HG02623 (cell line): ENCODE measurements at regions not wholly inside any gene's neighbourhood (a gene's known extent, or its start where the extent isn't known, plus 50 kb on each side); places are given as distances from the start of the nearest gene placed in this dataset.
A peak's percentile ranks its signal among the peaks of the same experiment; 100 is the strongest.
"Not testable (repeated sequence)": the region's sequence is repeated elsewhere in the genome, so short reads cannot be mapped to it uniquely, and the experiment has no call there.

Experiments
- ATAC-seq: cut with Tn5 transposase; IDR thresholded peaks from one replicate; pipeline ENCODE4 v1.9.1; 2021; ENCODE audit warnings: moderate library complexity; ENCODE audit not compliant: unreplicated experiment

- no peak for ATAC-seq
Observed at GRCh38 chr14:53619691-53620231, 336.9 kb downstream of the BMP4 start.

- not testable (repeated sequence) for ATAC-seq
Observed at GRCh38 chr14:53616536-53616935, 340.1 kb downstream of the BMP4 start.

GRCh38 chr14:53615252-53615651 lies 341.4 kb downstream of the BMP4 start:
- no peak for ATAC-seq

- ATAC-seq: peak; percentile 96
Observed at GRCh38 chr14:53613404-53614253, 343.0 kb downstream of the BMP4 start.

GRCh38 chr14:53610947-53611346 lies 345.7 kb downstream of the BMP4 start:
- ATAC-seq: no peak

- ATAC-seq: no peak
Observed at GRCh38 chr14:53609009-53609408, 347.6 kb downstream of the BMP4 start.

- ATAC-seq: peak; percentile 41
Observed at GRCh38 chr14:53608369-53608768, 348.3 kb downstream of the BMP4 start.

- ATAC-seq: no peak
Observed at GRCh38 chr14:53606203-53606602, 350.4 kb downstream of the BMP4 start.

GRCh38 chr14:53605562-53605961 lies 351.1 kb downstream of the BMP4 start:
- no peak for ATAC-seq

- ATAC-seq: no peak
Observed at GRCh38 chr14:53603994-53604393, 352.6 kb downstream of the BMP4 start.

- ATAC-seq: no peak
Observed at GRCh38 chr14:53601409-53601808, 355.2 kb downstream of the BMP4 start.

- no peak for ATAC-seq
Observed at GRCh38 chr14:53599221-53599945, 357.2 kb downstream of the BMP4 start.

- ATAC-seq: no peak
Observed at GRCh38 chr14:53596853-53597525, 359.6 kb downstream of the BMP4 start.

- ATAC-seq: no peak
Observed at GRCh38 chr14:53591816-53592215, 364.8 kb downstream of the BMP4 start.

- no peak for ATAC-seq
Observed at GRCh38 chr14:53581504-53581903, 375.1 kb downstream of the BMP4 start.

GRCh38 chr14:53571641-53572328 lies 384.8 kb downstream of the BMP4 start:
- ATAC-seq: no peak

GRCh38 chr14:53570411-53571387 lies 385.9 kb downstream of the BMP4 start:
- peak; percentile 94 for ATAC-seq

- ATAC-seq: no peak
Observed at GRCh38 chr14:53569446-53569845, 387.2 kb downstream of the BMP4 start.

GRCh38 chr14:53567236-53567780 lies 389.3 kb downstream of the BMP4 start:
- no peak for ATAC-seq
